Neuronal stem cell (in vitro differentiated cells): ENCODE measurements at regions not wholly inside any gene's neighbourhood (a gene's known extent, or its start where the extent isn't known, plus 50 kb on each side); places are given as distances from the start of the nearest gene placed in this dataset.

Experiments
- DNase-seq: peaks from one replicate; pipeline ENCODE4 v3.0.0-alpha.2; 2013; ENCODE audit warnings: low spot score
- H2AFZ ChIP-seq: one replicate; pipeline ENCODE4 v1.6.1; 2013; ENCODE audit warnings: mild to moderate bottlenecking, low read length, inconsistent platforms
- H2AK5ac ChIP-seq: 2 replicates; pipeline ENCODE4 v1.6.1; 2013; ENCODE audit warnings: low read depth, mild to moderate bottlenecking, inconsistent platforms, low read length, moderate library complexity, mixed read lengths
- H2BK120ac ChIP-seq: 2 replicates; pipeline ENCODE4 v1.6.1; 2013; ENCODE audit warnings: low read depth, mild to moderate bottlenecking, inconsistent platforms, low read length, moderate library complexity, mixed read lengths
- H2BK12ac ChIP-seq: one replicate; pipeline ENCODE4 v1.6.1; 2013; ENCODE audit warnings: low read length, inconsistent platforms
- H2BK15ac ChIP-seq: 2 replicates; pipeline ENCODE4 v1.6.1; 2013; ENCODE audit warnings: mild to moderate bottlenecking, low read length, inconsistent platforms, mixed read lengths
- H2BK5ac ChIP-seq: one replicate; pipeline ENCODE4 v1.6.1; 2013; ENCODE audit warnings: inconsistent platforms, mild to moderate bottlenecking, low read length, moderate library complexity
- H3K14ac ChIP-seq: one replicate; pipeline ENCODE4 v1.6.1; 2013; ENCODE audit warnings: low read length, inconsistent platforms
- H3K18ac ChIP-seq: 2 replicates; pipeline ENCODE4 v1.6.1; 2013; ENCODE audit warnings: low read length, inconsistent platforms
- H3K23ac ChIP-seq: 2 replicates; pipeline ENCODE4 v1.6.1; 2013; ENCODE audit warnings: low read depth, mild to moderate bottlenecking, mixed read lengths, low read length, inconsistent platforms; ENCODE audit not compliant: poor library complexity
- H3K27ac ChIP-seq: replicated peaks from 3 replicates; pipeline ENCODE4 v1.5.1; 2013; ENCODE audit warnings: low read length, inconsistent platforms
- H3K27me3 ChIP-seq, 3 experiments: 2 replicates each; pipeline ENCODE4 v1.6.1; 2013; ENCODE audit warnings: low read length in 3 of 3, mild to moderate bottlenecking in 2 of 3, inconsistent platforms in 1 of 3, low read depth in 1 of 3, mixed read lengths in 1 of 3, moderate library complexity in 1 of 3; ENCODE audit not compliant: control insufficient read depth in 3 of 3, insufficient read depth in 3 of 3
- H3K36me3 ChIP-seq, 2 donors: replicated peaks in 1 of 2; 2 replicates each; pipeline ENCODE4 v1.6.1; 2013; ENCODE audit warnings: low read length in 2 of 2; ENCODE audit not compliant: control insufficient read depth in 2 of 2, insufficient read depth in 2 of 2
- H3K4ac ChIP-seq: 2 replicates; pipeline ENCODE4 v1.6.1; 2013; ENCODE audit warnings: inconsistent platforms, mild to moderate bottlenecking, low read length, moderate library complexity
- H3K4me1 ChIP-seq, 2 donors: 1 replicate in 1 of 2; 2 replicates in 1 of 2; pipeline ENCODE4 v1.6.1; 2013; ENCODE audit warnings: low read length in 2 of 2, low read depth in 1 of 2; ENCODE audit not compliant: control insufficient read depth in 2 of 2, insufficient read depth in 1 of 2
- H3K4me2 ChIP-seq: one replicate; pipeline ENCODE4 v1.6.1; 2013; ENCODE audit warnings: mild to moderate bottlenecking, low read length, inconsistent platforms; ENCODE audit not compliant: insufficient read depth, poor library complexity, severe bottlenecking
- H3K4me3 ChIP-seq, 2 donors: 2 replicates each; pipeline ENCODE4 v1.5.1; 2013; ENCODE audit warnings: low read length in 2 of 2, mild to moderate bottlenecking in 2 of 2, inconsistent platforms in 1 of 2, moderate library complexity in 1 of 2
- H3K79me1 ChIP-seq: one replicate; pipeline ENCODE4 v1.6.1; 2013; ENCODE audit warnings: low read depth, mild to moderate bottlenecking, inconsistent platforms, low read length, moderate library complexity
- H3K9ac ChIP-seq: one replicate; pipeline ENCODE4 v1.6.1; 2013; ENCODE audit warnings: mild to moderate bottlenecking, low read depth, low read length, inconsistent platforms; ENCODE audit not compliant: poor library complexity
- H3K9me3 ChIP-seq, 2 donors: replicated peaks in 1 of 2; 2 replicates each; pipeline versions ENCODE3 to v1.6.1; 2013; ENCODE audit warnings: low read length in 2 of 2, mild to moderate bottlenecking in 2 of 2, inconsistent platforms in 1 of 2, low read depth in 1 of 2, mixed read lengths in 1 of 2, moderate library complexity in 1 of 2; ENCODE audit not compliant: control insufficient read depth in 2 of 2, insufficient read depth in 1 of 2
- H4K8ac ChIP-seq: one replicate; pipeline ENCODE4 v1.6.1; 2013; ENCODE audit warnings: low read depth, mild to moderate bottlenecking, inconsistent platforms, low read length, moderate library complexity
- H4K91ac ChIP-seq: one replicate; pipeline ENCODE4 v1.6.1; 2013; ENCODE audit warnings: low read length, low read depth, mild to moderate bottlenecking, inconsistent platforms; ENCODE audit not compliant: poor library complexity
- WGBS, 2 donors: extraction: QIAGEN DNeasy Blood & Tissue Kit; methylation state at CpG; one replicate each; pipeline ENCODE4 v1.1.7; 2013; ENCODE audit warnings: missing lambda C conversion rate in 2 of 2, mixed read lengths in 1 of 2; ENCODE audit not compliant: insufficient read length in 2 of 2, insufficient replicate concordance in 1 of 2; ENCODE audit errors: extremely low coverage in 2 of 2; 5-methylcytosine and 5-hydroxymethylcytosine counted together

DNA sequence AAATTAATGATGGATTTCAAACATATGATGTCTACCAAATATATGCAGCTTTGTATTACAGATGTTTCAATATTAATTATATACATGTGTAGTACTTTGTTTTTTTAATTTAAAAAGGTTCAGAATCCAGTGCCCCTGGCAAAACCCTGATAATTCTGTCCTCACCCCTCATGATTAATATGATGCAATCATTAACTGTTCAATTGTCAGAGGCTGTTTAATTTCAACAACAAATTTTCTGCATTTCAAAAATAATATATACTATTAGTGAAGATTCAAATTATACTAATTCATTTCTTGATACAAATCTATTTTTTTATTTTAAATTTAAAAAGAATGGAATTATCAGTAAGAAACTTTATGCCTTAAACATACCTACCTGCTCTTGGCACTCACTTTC lies 162.6 kb downstream of the HHIPL2 start:
- H2BK5ac ChIP-seq: no peak overlapping the region
- no peak overlapping the region for H2BK12ac ChIP-seq
- H2BK15ac ChIP-seq: no peak overlapping the region
- no peak overlapping the region for H4K91ac ChIP-seq
- H3K79me1 ChIP-seq: no peaks in the 10 kb centered on the region
- H3K4me2 ChIP-seq: no peak overlapping the region
- H2AFZ ChIP-seq: no peak overlapping the region
- H3K36me3 ChIP-seq: no peaks in the 10 kb centered on the region
- H3K18ac ChIP-seq: no peak overlapping the region
- no peak overlapping the region for H4K8ac ChIP-seq
- H3K23ac ChIP-seq: no peak overlapping the region
- no peaks in the 10 kb centered on the region for H3K27me3 ChIP-seq
- H3K27ac ChIP-seq: no peak overlapping the region
- H3K4me1 ChIP-seq: no peaks in the 10 kb centered on the region
- DNase-seq: no peak
- no peak overlapping the region for H3K4ac ChIP-seq
- no peak overlapping the region for H2AK5ac ChIP-seq
- H2BK120ac ChIP-seq: no peak overlapping the region
- H3K14ac ChIP-seq: no peak overlapping the region
- no peak overlapping the region for H3K4me3 ChIP-seq
- no peaks in the 10 kb centered on the region for H3K9me3 ChIP-seq
- no peak overlapping the region for H3K9ac ChIP-seq

DNA sequence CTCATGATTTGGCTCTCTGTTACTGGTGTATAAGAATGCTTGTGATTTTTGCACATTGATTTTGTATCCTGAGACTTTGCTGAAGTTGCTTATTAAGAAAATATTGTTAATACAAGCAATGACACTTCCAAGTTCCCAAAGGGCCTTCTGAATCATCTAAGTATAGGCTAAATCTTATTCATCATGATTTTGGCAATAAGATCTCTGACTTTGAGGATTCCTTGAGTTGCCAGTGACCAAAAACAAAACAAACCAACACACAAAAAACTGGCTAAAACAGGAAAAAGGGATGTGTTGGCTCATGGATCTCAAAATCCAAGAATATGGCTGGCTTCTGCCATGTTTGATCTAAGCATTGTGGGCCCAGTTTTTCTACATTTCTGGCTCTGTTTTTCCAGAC lies 163.4 kb downstream of the HHIPL2 start:
- Histone ChIP-seq H3K36me3 (no peaks in the 10 kb centered on the region), H3K9me3 (no peaks in the 10 kb centered on the region), H3K27ac (no peak overlapping the region), H3K4me3 (no peak overlapping the region), H3K79me1 (no peaks in the 10 kb centered on the region), H3K14ac (no peak overlapping the region), H2BK15ac (no peak overlapping the region), H3K27me3 (no peaks in the 10 kb centered on the region), H2BK12ac (no peak overlapping the region), H2BK120ac (no peak overlapping the region), H3K23ac (no peak overlapping the region), H2AK5ac (no peak overlapping the region), H2AFZ (no peak overlapping the region), H4K91ac (no peak overlapping the region), H3K4ac (no peak overlapping the region), H2BK5ac (no peak overlapping the region), H3K4me1 (no peaks in the 10 kb centered on the region), H3K18ac (no peak overlapping the region), H3K4me2 (no peak overlapping the region), H3K9ac (no peak overlapping the region), H4K8ac (no peak overlapping the region)
- DNase-seq: no peak

DNA sequence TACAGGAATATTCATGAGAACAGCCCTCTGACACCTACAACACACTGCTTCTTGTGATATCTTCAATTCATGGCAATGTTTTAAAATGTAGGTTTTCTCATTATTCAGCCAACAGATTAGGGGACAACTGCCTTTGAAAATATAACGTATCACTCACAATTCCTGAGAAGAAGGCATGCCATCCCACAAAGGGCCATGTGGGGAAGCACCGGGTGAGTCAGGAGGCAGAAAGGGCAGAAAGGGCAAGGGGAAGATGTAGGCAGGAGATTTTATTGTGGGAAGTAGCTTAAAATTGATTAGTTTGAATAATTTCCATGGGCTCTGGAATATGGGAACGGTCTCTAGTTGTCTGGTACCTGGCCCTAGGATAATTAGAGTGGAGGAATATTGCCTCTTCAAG lies 165.7 kb downstream of the HHIPL2 start:
- Histone ChIP-seq H2BK12ac (no peak overlapping the region), H3K27me3 (no peaks in the 10 kb centered on the region), H2AK5ac (no peak overlapping the region), H3K4me3 (no peak overlapping the region), H3K23ac (no peak overlapping the region), H3K4ac (no peak overlapping the region), H3K4me1 (no peaks in the 10 kb centered on the region), H3K4me2 (no peak overlapping the region), H2BK15ac (no peak overlapping the region), H3K9me3 (no peaks in the 10 kb centered on the region), H4K91ac (no peak overlapping the region), H3K36me3 (no peaks in the 10 kb centered on the region), H4K8ac (no peak overlapping the region), H3K9ac (no peak overlapping the region), H3K27ac (no peak overlapping the region), H3K79me1 (no peaks in the 10 kb centered on the region), H3K14ac (no peak overlapping the region), H2AFZ (no peak overlapping the region), H2BK120ac (no peak overlapping the region), H2BK5ac (no peak overlapping the region), H3K18ac (no peak overlapping the region)
- DNase-seq: no peak
- no CpG with 5 or more reads among the region's 3 CpGs for WGBS, 2 donors

DNA sequence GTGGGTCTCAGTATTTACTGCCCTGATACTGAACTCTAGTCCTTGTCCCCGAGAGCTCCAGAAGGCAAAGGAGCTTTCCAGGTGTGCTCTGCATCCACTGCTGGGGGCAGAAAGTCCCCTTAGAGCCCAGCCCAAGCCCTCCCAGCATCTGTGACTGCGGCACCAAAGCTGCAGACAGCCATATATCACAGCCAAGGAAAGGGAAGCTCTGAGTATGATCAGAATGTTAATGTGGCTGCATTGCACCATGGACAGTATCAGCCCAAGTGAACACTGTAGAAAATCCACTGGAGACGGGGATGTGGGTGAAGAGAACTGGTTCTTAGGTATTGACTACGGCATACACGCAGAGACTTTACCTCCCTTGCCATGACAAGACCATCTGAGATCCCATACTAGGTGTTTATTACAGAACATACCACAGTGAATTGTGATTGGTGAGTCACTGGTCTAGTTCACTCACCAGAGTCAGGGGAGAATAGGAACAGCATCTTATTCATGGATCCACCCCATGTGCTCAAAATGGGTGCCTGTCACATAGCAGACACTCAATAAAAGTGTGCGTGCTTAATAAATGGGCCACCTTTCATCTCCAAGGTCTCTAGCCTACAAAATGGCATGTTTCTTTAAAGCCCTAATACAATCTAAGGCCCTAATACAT lies 170.3 kb downstream of the HHIPL2 start:
- no peaks in the 10 kb centered on the region for H3K79me1 ChIP-seq
- H3K36me3 ChIP-seq: no peaks in the 10 kb centered on the region
- no peaks in the 10 kb centered on the region for H3K4me1 ChIP-seq
- H3K18ac ChIP-seq: no peak overlapping the region
- H4K8ac ChIP-seq: no peak overlapping the region
- H3K23ac ChIP-seq: no peak overlapping the region
- no peak for DNase-seq
- no peak overlapping the region for H3K27ac ChIP-seq
- H2AK5ac ChIP-seq: no peak overlapping the region
- H2BK12ac ChIP-seq: no peak overlapping the region
- no peaks in the 10 kb centered on the region for H3K9me3 ChIP-seq
- no peak overlapping the region for H2BK15ac ChIP-seq
- H3K4me3 ChIP-seq: no peak overlapping the region
- no peak overlapping the region for H4K91ac ChIP-seq
- no peak overlapping the region for H2BK5ac ChIP-seq
- no CpG with 5 or more reads among the region's 6 CpGs for WGBS, 2 donors
- no peak overlapping the region for H3K4ac ChIP-seq
- no peak overlapping the region for H2AFZ ChIP-seq
- H3K9ac ChIP-seq: no peak overlapping the region
- no peak overlapping the region for H3K4me2 ChIP-seq
- no peaks in the 10 kb centered on the region for H3K27me3 ChIP-seq
- H2BK120ac ChIP-seq: no peak overlapping the region
- H3K14ac ChIP-seq: no peak overlapping the region
